ENCODE measurements at regions not wholly inside any gene's neighbourhood (a gene's known extent, or its start where the extent isn't known, plus 50 kb on each side); places are given as distances from the start of the nearest gene placed in this dataset.

GRCh38 chr6:4586469-4586859, 189.7 kb upstream of the CDYL start:
- no peaks in the 10 kb centered on the region for H3K9me1 ChIP-seq (replicated peaks; ENCODE audit: control insufficient read depth, extremely low read depth, insufficient read depth, low read length)
- no peak overlapping the region for H2AFZ ChIP-seq (ENCODE audit: low read depth, low read length)
- no peaks in the 10 kb centered on the region for H3K79me2 ChIP-seq (ENCODE audit: control insufficient read depth, insufficient read depth, low read length)
- dilution Hi-C loops (cut with MboI; ENCODE audit: extremely low pct_ligation_motif_present, low sequenced_read_pairs) (no loop called here), intact Hi-C loops (cut with micrococcal nuclease) (no loop called here)
- ChIA-PET POLR2A (no interaction called here), CTCF (no interaction called here)
- TF ChIP-seq FOS (IDR thresholded peaks at IDR 0.05; ENCODE audit: borderline replicate concordance, insufficient read depth, low read length), result no peak
- no peak for TF ChIP-seq CTCF (IDR thresholded peaks at IDR 0.05; ENCODE audit: extremely low read depth in 1 of 2, insufficient read depth in 1 of 2, low read depth in 1 of 2, low read length in 2 of 2)
- TF ChIP-seq GATA2 (IDR thresholded peaks at IDR 0.05; ENCODE audit: insufficient read depth, insufficient read length, low read depth, low read length), result no peak
- TF ChIP-seq EZH2 (IDR thresholded peaks at IDR 0.05; ENCODE audit: borderline replicate concordance, low read depth, low read length, severe bottlenecking), result no peak
- no peak for TF ChIP-seq MAX (IDR thresholded peaks at IDR 0.05; ENCODE audit: insufficient read depth, insufficient read length)
- TF ChIP-seq MYC (IDR thresholded peaks at IDR 0.05; ENCODE audit: low read depth, low read length), result no peak
- H3K9ac ChIP-seq (replicated peaks; ENCODE audit: extremely low read depth, insufficient read depth, low read length), result no peak overlapping the region
- FAIRE-seq (no peak), DNase-seq (ENCODE audit: low read depth, low spot score) (no peak)
- H4K20me1 ChIP-seq (replicated peaks; ENCODE audit: control insufficient read depth, extremely low read depth, insufficient read depth, low read length), result no peaks in the 10 kb centered on the region
- no peaks in the 10 kb centered on the region for H3K27me3 ChIP-seq (ENCODE audit: control insufficient read depth in 2 of 2, insufficient read depth in 2 of 2, low read length in 2 of 2)
- peaks cover 17% of the 10 kb centered on the region for H3K4me1 ChIP-seq (ENCODE audit: control insufficient read depth, extremely low read depth, insufficient read depth, low read length)
- H3K36me3 ChIP-seq (ENCODE audit: control insufficient read depth in 2 of 2, extremely low read depth in 1 of 2, insufficient read depth in 2 of 2, low read length in 2 of 2), result no peaks in the 10 kb centered on the region
- no TSS peak for BruUV-seq (replicated peaks)
- no peak overlapping the region for H3K4me3 ChIP-seq (replicated peaks in 1 of 3; ENCODE audit: insufficient read depth in 1 of 3, low read depth in 1 of 3, low read length in 3 of 3)
- H3K27ac ChIP-seq (ENCODE audit: insufficient read depth, low read depth, low read length), result no peak overlapping the region
- no peak overlapping the region for H3K4me2 ChIP-seq (ENCODE audit: insufficient read depth, low read length)
- no peaks in the 10 kb centered on the region for H3K9me3 ChIP-seq (replicated peaks; ENCODE audit: control insufficient read depth, insufficient read depth, low read length)
